Ishikawa (cell line): ENCODE measurements at regions not wholly inside any gene's neighbourhood (a gene's known extent, or its start where the extent isn't known, plus 50 kb on each side); places are given as distances from the start of the nearest gene placed in this dataset.

Source experiments
- CEBPB ChIP-seq: IDR thresholded peaks from 2 replicates; pipeline ENCODE4 v1.6.1; 2012
- CREB1 ChIP-seq: IDR thresholded peaks from 2 replicates; pipeline ENCODE4 v1.6.1; 2012; ENCODE audit warnings: low read depth
- EGR1 ChIP-seq: IDR thresholded peaks from 2 replicates; pipeline ENCODE4 v1.6.1; 2012
- EP300 ChIP-seq: IDR thresholded peaks from 2 replicates; pipeline ENCODE4 v1.6.1; 2012; ENCODE audit warnings: borderline replicate concordance
- FOXM1 ChIP-seq: IDR thresholded peaks from 2 replicates; pipeline ENCODE4 v1.6.1; 2012; ENCODE audit warnings: low read depth, borderline replicate concordance
- MAX ChIP-seq: IDR thresholded peaks from 2 replicates; pipeline ENCODE4 v1.6.1; 2012
- NFIC ChIP-seq: IDR thresholded peaks from 2 replicates; pipeline ENCODE4 v1.6.1; 2012
- RAD21 ChIP-seq: IDR thresholded peaks from 2 replicates; pipeline ENCODE4 v1.6.1; 2012; ENCODE audit warnings: low read depth
- REST ChIP-seq: IDR thresholded peaks from 2 replicates; pipeline ENCODE4 v1.6.1; 2012; ENCODE audit warnings: low read depth, mild to moderate bottlenecking
- TAF1 ChIP-seq: IDR thresholded peaks from 2 replicates; pipeline ENCODE4 v1.6.1; 2012; ENCODE audit warnings: low read depth, mild to moderate bottlenecking
- TCF12 ChIP-seq: IDR thresholded peaks from 2 replicates; pipeline ENCODE4 v1.6.1; 2012; ENCODE audit warnings: low read depth
- TEAD4 ChIP-seq: IDR thresholded peaks from 2 replicates; pipeline ENCODE4 v1.6.1; 2012
- USF1 ChIP-seq: IDR thresholded peaks from 2 replicates; pipeline ENCODE4 v1.6.1; 2012
- YY1 ChIP-seq: IDR thresholded peaks from 2 replicates; pipeline ENCODE4 v1.6.1; 2012; ENCODE audit warnings: low read depth
- ZBTB7A ChIP-seq: IDR thresholded peaks from 2 replicates; pipeline ENCODE4 v1.6.1; 2012; ENCODE audit warnings: low read depth

- TF ChIP-seq TEAD4 = no peak
- TF ChIP-seq USF1 = no peak
- TF ChIP-seq EGR1 = no peak
- TF ChIP-seq CEBPB = no peak
- TF ChIP-seq TCF12 = no peak
- no peak for TF ChIP-seq CREB1
- no peak for TF ChIP-seq REST
- TF ChIP-seq EP300 = no peak
- TF ChIP-seq NFIC = no peak
- no peak for TF ChIP-seq MAX
- no peak for TF ChIP-seq TAF1
- no peak for TF ChIP-seq ZBTB7A
- TF ChIP-seq RAD21 = no peak
- no peak for TF ChIP-seq YY1
- TF ChIP-seq FOXM1 = no peak
These were observed 236.1 kb downstream of the GRIN2B start for GRCh38 chr12:13745111-13745860.

- TF ChIP-seq USF1 (no peak), REST (no peak), CREB1 (no peak), YY1 (no peak), TAF1 (no peak), TEAD4 (no peak), EGR1 (no peak), RAD21 (no peak), NFIC (no peak), MAX (no peak), ZBTB7A (no peak), TCF12 (no peak), FOXM1 (no peak)
These were observed 236.8 kb downstream of the GRIN2B start for GRCh38 chr12:13744561-13744960.

- TF ChIP-seq MAX = no peak
- no peak for TF ChIP-seq EGR1
- no peak for TF ChIP-seq USF1
- no peak for TF ChIP-seq TAF1
- TF ChIP-seq YY1 = no peak
- no peak for TF ChIP-seq ZBTB7A
- no peak for TF ChIP-seq TCF12
- no peak for TF ChIP-seq REST
- no peak for TF ChIP-seq TEAD4
- no peak for TF ChIP-seq CEBPB
- TF ChIP-seq NFIC = no peak
- TF ChIP-seq EP300 = no peak
- TF ChIP-seq RAD21 = no peak
- no peak for TF ChIP-seq FOXM1
- no peak for TF ChIP-seq CREB1
These were observed 241.3 kb downstream of the GRIN2B start for GRCh38 chr12:13740149-13740545.

GRCh38 chr12:13735734-13736133 lies 245.7 kb downstream of the GRIN2B start:
- TF ChIP-seq TAF1 (no peak), REST (no peak)
